ENCODE measurements at regions not wholly inside any gene's neighbourhood (a gene's known extent, or its start where the extent isn't known, plus 50 kb on each side); places are given as distances from the start of the nearest gene placed in this dataset.
A peak's percentile ranks its signal among the peaks of the same experiment; 100 is the strongest.

- DNase-seq (ENCODE audit: low read depth), result no peak
Observed at GRCh38 chr14:38847161-38847560, 255.9 kb downstream of the SEC23A start.

GRCh38 chr14:38839694-38840365 is 263.2 kb downstream of the SEC23A start:
- no peak for DNase-seq (ENCODE audit: low read depth)

- no peak for DNase-seq (ENCODE audit: low read depth)
Observed at GRCh38 chr14:38838979-38839323, 264.1 kb downstream of the SEC23A start.

- DNase-seq (ENCODE audit: low read depth), result no peak
Observed at GRCh38 chr14:38838049-38838978, 264.7 kb downstream of the SEC23A start.

GRCh38 chr14:38837343-38838048 is 265.5 kb downstream of the SEC23A start:
- DNase-seq (ENCODE audit: low read depth), result no peak

DNA sequence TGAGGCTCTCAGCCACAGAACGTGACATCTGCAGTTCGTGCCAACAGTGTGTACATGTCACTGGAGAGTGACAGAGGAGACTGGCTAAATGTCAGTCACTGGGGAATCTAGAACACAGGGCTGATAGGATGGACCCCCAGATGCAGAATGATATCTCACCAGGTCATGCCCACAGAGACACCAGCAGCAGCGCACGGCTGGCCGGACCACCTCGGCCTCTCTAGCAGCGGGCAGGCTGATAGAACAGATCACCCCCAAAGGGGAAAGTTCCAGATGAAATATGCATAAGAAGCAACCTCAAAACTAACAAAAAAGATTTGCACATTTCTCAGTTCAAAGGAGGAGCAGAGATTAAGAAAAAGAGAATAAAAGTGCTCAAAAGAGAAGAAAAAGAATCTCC is 266.5 kb downstream of the SEC23A start:
- no peak for DNase-seq (ENCODE audit: low read depth)

DNA sequence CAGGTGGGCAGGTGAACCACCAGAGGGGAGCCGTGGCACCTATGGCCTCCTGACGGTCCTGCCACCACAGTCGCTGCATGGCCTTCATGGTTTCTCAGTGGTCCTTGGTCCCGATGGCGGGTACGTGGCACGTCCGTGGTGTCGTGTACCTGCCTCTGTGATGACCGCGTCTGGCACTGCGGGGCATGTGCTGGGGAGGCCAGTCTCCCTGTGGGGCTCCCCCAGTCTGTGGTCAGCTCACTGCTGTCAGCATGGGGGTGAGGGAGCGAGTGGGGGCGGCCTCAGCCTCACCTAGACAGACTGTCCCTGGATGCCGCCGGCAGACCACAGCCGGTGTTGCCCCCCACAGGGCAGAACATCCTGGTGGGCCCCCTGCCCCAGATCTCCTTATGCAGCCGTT is 267.2 kb downstream of the SEC23A start:
- no peak for DNase-seq (ENCODE audit: low read depth)

DNA sequence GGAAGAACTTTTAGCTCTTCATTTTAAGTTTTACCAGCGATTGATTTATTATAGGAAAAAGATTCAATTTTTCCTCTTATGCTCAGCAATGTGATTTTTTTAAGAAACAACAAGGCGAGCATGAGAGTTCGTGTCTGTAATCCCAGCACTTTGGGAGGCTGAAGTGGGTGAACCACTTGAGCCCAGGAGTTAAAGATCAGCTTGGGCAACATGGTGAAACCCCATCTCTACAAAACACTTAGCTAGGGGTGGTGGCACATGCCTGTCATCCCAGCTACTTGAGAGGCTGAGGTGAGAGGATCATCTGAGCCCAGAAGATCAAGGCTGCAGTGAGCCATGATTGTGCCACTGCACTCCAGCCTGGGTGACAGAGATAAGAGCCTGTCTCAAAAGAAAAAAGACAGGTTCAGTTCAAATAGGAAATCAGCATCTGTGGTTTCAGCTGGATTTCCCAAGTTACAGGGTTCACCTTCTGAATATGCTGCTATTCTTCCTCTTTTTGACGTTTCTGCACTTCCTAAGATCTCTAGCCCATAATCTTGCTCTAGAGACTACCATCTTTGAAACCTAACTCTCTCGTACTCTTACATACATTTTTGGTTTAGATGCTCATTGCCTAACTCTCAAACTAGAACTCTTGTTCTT is 274.7 kb downstream of the SEC23A start:
- DNase-seq (ENCODE audit: low read depth), result no peak

DNA sequence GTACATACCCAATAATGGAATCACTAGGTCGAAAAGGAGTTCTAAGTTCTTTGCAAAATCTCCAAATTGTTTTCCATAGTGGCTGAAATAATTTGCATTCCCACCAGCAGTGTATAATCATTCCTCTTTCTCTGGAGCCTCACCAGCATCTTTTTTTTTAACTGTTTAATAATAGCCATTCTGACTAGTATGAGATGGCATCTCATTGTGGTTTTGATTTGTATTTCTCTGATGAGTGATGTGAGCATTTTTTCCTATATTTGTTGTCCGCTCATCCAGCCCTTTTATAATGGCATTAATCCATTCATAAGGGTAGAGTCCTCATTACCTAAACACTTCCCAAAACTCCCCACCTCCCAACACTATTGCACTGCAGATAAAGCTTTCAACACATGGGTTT is 278.3 kb downstream of the SEC23A start:
- DNase-seq (ENCODE audit: low read depth), result no peak

DNA sequence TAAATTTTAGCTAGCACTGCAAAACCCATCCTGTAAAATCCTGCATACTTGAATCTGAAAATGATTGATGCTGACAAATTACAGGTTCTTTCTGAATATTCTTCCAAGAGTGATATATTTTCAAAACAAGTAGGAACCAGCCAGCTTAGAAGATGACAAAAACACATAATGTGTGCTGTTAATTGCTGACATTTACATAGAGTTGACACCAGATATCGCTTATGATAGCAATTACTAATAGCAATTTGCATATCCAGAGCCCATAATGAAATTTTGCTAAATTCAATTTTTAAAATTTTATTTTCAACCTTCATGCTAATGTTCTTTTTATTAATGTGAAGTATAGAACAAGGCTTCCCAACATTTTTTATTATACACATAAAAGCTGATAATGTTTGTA is 284.5 kb downstream of the SEC23A start:
- no peak for DNase-seq (ENCODE audit: low read depth)

DNA sequence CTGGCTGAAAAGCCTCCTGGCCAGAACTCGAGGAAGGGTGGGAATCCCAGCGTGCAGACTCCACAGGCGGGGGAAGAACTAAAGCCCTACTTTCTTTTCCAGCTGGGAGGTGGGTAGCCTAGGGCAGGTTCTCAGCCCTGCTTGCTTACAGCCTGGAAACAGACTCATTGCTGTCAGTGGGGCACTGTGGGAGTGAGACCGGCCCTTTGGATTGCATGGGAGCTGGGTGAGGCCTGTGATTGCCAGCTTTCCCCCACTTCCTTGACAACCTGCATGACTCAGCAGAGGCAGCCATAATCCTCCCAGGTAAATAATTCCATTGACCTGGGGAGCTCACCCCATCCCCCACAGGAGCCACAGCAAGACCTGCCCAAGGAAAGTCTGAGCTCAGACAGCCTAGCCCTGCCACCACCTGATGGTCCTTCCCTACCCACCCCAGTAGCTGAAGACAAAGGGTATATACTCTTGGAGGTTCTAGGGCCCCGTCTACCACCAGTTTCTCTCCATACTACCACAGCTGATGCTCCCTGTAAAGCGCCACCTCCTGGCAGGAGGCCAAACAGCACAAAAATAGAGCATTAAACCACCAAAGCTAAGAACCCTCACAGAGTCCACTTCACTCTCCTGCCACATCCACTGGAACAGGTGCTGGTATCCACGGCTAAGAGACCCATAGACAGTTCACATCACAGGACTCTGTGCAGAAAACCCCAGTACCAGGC is 294.1 kb downstream of the SEC23A start:
- no peak for DNase-seq (ENCODE audit: low read depth)

- no peak for DNase-seq (ENCODE audit: low read depth)
Observed at GRCh38 chr14:38799671-38800070, 303.4 kb downstream of the SEC23A start.

- no peak for DNase-seq (ENCODE audit: low read depth)
Observed at GRCh38 chr14:38794677-38795076, 308.4 kb downstream of the SEC23A start.

GRCh38 chr14:38791862-38792261 is 311.2 kb downstream of the SEC23A start:
- no peak for DNase-seq (ENCODE audit: low read depth)

GRCh38 chr14:38790916-38791315 is 312.1 kb downstream of the SEC23A start:
- DNase-seq (ENCODE audit: low read depth), result peak; percentile 44

DNA sequence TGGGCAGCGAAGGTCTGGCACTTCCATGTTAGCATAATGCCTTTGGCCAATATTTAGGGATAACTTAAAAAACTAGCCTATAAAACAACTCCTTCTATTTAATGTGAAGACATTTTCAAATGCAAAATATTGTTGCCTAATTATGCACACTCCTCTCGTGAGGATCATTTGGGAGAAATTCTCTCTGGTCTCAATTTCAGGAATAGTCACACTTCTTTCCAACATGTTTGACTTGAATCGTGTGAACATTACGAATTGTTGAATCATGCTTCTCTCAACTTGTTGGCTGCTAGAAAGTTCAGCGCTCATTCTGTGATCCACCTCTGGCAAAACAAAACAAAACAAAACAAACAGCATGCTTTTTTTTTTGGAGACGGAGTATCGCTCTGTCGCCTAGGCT is 313.2 kb downstream of the SEC23A start:
- no peak for DNase-seq (ENCODE audit: low read depth)

- DNase-seq (ENCODE audit: low read depth), result no peak
Observed at GRCh38 chr14:38788060-38788459, 315.0 kb downstream of the SEC23A start.

DNA sequence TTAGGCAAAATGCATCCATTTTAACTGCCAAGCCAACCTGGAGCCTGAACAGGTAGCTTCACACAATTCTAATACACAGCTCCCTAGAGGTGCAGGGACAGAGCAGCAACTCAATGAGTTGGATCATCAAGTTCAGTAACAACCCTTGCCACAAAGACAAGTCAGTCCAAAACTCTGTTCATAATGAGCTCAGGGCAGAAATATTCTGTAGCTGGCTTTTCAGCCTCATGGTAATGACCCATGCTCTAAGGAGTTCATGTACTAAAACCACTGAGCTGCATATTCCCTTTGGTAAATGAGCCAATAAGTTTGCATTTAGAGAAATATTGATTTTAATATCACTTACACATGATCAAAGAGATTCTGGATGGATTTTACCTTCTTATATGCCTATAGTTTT is 316.1 kb downstream of the SEC23A start:
- DNase-seq (ENCODE audit: low read depth), result no peak

DNA sequence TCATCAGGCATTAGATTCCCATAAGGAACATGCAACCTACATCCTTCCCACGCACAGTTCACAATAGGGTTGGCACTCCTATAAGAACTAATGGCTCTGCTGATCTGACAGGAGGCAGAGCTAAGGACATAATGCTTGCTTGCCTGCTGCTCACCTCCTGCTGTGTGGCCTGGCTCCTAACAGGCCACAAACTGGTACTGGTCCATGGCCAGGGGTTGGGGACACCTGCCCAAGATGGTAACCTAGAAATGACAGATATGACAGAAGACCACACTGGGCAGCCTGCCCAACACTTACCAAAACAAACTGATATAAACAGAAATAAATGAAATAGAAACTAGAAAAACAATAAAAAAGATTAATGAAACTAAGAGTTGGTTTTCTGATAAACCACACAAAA is 325.6 kb downstream of the SEC23A start:
- DNase-seq (ENCODE audit: low read depth), result no peak

DNA sequence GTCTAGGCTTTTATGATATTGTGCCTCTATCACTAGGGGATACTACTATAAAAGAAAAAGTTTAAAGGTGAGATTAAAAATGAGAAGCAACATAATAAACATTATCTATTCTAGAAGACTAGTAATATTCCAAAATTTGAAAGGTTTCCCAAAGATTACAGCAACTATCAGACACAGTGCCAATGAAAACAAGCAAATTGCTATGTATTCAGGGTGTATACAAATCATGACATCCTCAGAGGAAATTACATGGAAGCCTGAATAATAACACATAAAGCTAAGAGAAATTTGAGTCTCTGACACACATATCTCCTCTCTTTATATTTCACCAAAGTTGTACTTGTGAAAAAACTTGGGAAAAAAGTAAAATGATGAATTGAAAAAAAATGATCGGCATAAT is 327.0 kb downstream of the SEC23A start:
- no peak for DNase-seq (ENCODE audit: low read depth)

GRCh38 chr14:38774162-38774561 is 328.9 kb downstream of the SEC23A start:
- DNase-seq (ENCODE audit: low read depth), result no peak

- DNase-seq (ENCODE audit: low read depth), result no peak
Observed at GRCh38 chr14:38770251-38770650, 332.8 kb downstream of the SEC23A start.

All from GM04504 (cell line).